Left ventricle myocardium superior (tissue), 1 donor: ENCODE measurements at regions not wholly inside any gene's neighbourhood (a gene's known extent, or its start where the extent isn't known, plus 50 kb on each side); places are given as distances from the start of the nearest gene placed in this dataset.
"Not testable (repeated sequence)": the region's sequence is repeated elsewhere in the genome, so short reads cannot be mapped to it uniquely, and the experiment has no call there.

Source experiments
- ATAC-seq: fragments of 200-7000 bp; cut with Tn5 transposase; one replicate; pipeline ENCODE4 v1.9.1; 2020; ENCODE audit warnings: mild to moderate bottlenecking, moderate library complexity
- DNase-seq: peaks from one replicate; pipeline ENCODE4 v3.0.0-alpha.2; 2020
- intact Hi-C: fragments of 100-400 bp; cut with micrococcal nuclease; formaldehyde crosslinking; loops from one replicate; pipeline ENCODE4 v1.11.0; 2022
- donor health status: DM: no; HTN: yes; CAD: no; lungs with severe emphysema.

DNA sequence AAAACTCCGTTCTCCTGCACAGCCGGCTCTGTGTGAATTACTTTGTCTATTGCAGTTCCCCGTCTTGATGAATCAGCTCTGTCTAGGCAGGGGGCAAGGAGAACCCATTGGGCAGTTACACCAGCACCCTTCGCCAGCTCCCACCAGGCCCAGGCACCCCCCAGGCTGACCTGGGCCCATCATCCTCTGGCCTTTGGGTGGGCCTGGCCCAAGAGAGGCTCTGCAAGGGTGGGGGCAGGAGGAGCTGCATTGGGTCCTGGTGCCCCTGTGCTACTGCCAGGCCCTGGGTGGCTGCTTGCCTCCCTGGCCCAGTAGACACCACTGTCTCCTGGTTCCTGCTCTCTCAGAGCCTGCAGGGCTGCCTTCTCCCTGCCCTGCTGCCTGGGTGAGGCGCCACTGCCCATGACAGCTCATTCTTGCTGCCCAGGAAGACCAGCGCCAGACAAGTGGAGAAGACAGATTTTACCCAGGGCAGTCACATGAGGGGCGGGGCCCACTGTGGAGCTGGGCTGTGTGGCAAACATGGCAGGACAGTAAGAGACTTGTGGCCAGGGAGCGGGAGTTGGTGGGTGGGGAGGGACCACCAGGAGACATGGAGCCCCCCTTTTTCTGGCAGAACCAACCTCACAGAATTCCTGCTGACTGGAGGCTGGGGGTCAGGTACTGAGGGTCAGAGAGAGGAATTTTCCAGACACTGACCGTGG, 67.2 kb downstream of the MRPL36 start:
- intact Hi-C loops: no loop called here
- DNase-seq (no peak), ATAC-seq (no peak)

DNA sequence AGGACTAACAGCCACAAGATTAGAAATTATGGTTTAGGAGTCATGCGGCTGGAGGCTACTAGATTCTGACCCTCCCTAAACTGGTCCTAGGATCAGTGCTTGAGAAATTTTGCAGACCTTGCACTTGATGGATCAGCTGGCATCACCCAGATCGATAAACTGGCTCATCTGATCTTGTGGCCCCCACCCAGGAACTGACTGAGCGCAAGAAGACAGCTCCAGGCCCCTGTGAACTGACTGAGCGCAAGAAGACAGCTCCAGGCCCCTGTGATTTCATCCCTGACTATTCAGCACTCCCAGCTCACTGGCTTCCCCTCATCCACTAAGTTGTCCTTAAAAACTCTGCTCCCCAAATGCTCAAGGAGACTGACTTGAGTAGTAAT, 67.8 kb downstream of the MRPL36 start:
- ATAC-seq, intact Hi-C loops, DNase-seq: not testable (repeated sequence)

DNA sequence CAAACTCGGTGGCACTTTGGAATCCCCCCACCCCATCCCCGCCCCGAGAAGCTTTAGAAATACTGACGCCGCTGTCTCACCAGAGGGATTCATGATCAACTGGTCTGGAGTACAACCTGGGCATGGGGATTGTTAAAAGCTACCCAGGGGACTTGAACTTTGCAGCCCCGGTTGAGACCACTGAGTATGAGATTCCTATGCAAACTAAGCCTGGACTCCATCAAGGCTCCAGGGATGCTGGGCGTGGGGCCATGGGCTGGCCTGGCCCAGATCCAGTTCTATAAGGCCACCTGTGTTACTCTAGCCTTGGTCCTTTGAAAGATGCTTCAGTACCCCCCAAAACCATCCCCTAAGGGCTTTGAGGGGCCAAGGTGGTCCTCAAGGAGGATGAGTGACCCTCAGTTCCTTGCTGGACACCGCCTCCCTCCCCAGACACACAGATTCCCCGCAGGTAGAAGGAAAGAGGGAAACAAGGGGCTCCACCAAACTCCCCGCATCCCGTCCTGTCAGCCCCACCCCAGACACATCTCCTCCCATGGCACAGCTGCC, 68.5 kb downstream of the MRPL36 start:
- ATAC-seq (no peak), DNase-seq (no peak)
- intact Hi-C loops: no loop called here

- DNase-seq: no peak
Measured at GRCh38 chr5:1730487-1730847, 69.2 kb downstream of the MRPL36 start.

DNA sequence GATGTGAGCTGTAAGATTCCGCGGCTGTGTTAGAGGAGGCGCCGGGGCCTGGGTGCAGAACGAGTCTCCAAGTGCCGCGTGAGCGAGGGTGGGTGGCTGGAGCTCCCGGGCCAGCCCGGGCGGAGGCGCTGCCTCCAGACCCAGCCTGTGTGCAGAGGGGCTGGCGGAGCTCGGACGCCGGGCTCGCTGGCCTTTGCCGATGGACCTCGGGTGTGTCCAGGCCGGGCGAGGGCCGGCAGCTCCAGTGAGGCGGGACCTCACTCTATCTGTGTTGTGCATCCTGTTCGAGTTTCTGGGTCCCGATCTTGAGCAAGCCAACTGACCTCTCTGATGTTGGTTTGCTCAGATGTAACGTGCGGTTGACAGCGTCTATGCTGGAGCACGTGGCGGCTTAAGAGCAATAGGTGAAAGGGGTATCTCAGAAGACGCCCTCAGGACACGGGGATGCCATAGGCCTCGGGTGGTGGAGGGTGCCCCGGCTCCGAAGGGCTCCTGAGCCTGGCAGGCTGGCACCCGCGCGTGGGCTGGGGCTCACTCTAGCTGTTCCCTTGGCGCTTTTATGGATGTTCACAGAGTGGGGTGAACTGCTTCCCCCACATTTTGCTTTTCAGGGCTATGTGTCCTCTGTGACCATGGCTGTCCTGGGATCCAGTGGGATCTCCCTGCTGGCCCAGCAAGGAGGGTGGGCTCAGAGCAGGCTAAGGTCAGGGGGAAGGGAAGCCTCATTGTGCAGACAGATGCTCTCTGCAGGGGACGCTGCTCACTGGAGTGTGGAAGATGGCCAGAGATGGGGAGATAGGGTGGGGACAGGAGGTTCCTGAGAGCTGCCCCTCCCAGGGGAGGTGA, 69.8 kb downstream of the MRPL36 start:
- DNase-seq (no peak), ATAC-seq (no peak)
- intact Hi-C loops: no loop called here

More at GRCh38 chr5:1730487-1730847, 69.2 kb downstream of the MRPL36 start:
- ATAC-seq: no peak
- intact Hi-C loops: no loop called here

DNA sequence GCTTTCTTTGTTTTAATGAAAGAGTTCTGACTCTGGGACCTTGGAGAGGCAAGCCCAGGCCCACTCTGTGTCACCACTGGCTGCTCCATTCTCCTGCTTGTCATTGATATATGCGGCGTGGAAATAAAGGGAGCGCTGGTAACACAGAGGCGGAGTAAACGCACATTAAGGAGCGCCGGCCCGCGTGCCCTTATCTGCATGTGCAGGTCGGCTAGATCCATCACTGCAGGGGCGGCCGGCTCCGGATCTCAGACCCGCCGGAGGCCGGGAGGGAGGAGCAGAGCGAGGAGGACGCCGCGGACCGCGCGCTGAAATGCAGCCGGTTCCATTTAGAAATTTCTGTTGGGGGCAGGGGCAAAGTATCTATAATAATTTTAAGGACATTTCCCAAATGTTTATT, 70.8 kb downstream of the MRPL36 start:
- ATAC-seq (no peak), DNase-seq (no peak)
- intact Hi-C loops: no loop called here

DNA sequence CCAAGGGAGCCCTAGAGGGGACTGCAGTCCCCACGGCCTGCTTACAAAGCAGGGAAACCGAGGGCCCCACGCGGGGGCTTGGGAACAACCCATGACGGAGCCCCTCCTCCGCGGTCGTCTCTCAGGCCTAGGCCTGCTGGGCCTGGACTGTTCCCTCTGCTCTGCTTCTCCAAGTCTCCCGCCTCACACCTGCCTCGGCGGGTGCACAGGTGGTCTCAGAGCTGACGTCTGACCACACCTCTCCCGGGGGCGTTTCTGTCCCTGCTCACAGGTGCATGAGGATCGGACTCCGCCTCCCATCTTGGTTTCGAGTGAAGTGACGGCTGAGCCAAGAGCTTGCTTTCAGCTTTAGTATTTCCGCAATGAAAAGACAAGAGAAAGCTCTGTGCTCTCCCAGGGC, 72.1 kb downstream of the MRPL36 start:
- no peak for ATAC-seq
- no peak for DNase-seq
- intact Hi-C loops: no loop called here

DNA sequence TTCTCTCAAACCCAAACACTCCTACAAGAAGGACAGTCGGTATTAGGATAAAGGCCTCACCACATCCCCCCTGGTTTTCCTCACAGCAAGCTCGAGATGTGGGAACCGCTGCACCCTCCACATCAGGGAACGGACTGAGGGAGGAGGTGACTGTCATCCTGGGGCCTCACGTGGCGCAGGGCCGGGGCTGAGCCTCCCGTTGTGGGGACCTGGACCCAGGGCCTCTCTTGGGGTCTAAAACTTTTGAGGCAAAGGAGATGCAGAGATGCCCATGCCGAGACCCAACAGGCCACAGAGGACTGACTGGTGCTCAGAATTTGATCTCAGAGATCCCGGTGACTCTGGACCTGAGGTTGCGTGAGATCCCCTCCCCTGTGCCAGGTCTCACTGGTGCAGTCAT, 72.7 kb downstream of the MRPL36 start:
- DNase-seq: no peak
- intact Hi-C loops: no loop called here

DNA sequence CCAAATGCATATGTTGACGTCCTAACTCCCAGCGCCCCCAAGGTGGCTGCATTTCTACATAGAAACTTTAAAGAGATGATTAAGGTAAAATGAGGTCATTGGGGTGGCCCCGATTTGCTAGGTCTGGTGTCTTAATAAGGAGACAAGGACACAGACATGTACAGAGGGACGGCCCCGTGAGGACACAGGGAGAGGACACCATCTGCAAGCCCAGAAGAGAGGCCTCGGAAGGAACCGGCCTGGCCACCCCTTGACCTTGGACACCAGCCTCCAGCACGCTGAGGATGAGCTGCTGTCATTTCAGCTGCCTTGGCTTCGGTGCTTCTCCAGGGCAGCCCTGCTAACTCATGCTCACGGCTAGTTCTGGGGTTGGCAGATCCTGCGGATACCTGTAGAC, 73.2 kb downstream of the MRPL36 start:
- DNase-seq (no peak), ATAC-seq (no peak)
- intact Hi-C loops: no loop called here

More for the DNA sequence above, 72.7 kb downstream of the MRPL36 start:
- no peak for ATAC-seq

DNA sequence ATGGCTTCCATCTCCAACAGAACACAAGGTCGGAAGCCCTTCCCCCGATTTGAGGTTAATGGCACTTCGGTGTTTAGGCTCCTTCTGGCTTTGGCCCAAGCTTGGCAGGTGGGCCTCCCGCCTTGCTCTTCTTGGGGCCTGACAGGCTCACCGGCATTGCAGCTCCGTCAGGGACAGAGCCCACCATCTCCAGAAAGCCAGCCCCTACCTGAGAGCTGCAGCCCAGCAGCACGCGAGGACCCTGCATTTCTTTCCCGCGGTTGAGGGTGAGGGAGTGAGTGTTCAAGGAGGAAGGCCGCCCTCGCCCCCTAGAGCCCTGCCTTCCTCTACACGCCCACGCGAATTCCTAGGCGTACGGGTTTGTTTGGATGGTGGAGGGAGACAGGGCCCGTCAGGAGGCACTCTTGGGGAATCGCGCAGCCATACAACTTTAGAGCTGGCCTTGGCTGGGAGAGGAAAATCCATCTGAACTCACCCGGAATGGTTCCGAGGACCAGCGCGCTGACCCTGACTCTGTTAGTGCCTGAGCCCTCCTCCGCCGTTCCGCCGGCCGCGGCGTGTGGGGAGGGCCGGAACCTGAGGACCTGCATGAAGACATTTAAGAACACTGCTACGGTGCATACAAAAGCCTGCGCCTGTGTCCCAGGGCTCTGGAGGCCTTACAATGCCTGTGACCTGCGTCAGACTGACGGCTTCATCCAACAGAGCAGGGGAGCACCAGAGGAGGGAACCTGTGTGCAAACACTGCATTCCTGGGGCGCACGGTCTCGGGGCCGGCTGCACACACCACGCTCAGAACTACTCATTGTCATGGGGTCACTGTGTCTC, 73.8 kb downstream of the MRPL36 start:
- intact Hi-C loops: no loop called here
- DNase-seq (no peak), ATAC-seq (no peak)

DNA sequence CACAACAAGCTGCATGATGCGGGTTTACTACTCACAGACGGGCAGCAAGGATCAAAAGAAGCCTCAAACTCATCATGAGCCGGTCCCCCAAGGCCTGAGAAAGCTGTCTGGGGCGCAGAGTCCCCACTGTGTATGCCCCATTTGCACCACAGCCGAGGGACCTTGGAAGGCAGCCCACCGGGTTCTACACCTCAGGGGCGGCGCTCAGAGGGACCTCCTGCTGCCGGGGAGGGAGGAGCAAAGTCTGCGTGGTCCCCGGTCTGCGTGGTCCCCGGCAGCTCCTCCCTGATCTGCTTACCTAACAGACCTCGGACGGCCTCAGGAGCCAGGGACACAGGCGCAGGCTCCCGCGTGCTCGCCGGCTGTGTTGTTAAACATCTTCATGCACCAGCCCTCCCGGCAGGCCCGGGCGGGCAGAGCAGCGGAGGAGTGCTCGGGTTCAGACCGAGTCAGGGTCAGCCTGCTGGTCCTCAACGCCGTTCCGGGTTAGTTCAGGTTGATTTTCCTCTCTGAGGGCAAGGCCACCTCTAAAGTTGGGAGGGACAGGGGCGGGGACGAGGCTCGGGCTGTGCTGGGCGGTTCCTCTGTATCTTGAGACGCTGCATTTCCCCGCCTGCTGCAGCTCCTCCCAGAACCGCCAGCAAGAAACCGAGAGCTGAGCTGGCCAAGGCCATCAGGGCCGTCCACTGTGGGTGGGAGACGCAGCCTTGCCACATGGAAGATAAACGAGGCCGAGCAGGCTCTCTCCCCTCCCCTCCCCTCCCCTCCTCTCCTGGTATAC, 74.6 kb downstream of the MRPL36 start:
- intact Hi-C loops: no loop called here
- ATAC-seq: no peak
- DNase-seq: no peak

GRCh38 chr5:1723957-1724821, 75.4 kb downstream of the MRPL36 start:
- DNase-seq (no peak), ATAC-seq (no peak)
- intact Hi-C loops: no loop called here

DNA sequence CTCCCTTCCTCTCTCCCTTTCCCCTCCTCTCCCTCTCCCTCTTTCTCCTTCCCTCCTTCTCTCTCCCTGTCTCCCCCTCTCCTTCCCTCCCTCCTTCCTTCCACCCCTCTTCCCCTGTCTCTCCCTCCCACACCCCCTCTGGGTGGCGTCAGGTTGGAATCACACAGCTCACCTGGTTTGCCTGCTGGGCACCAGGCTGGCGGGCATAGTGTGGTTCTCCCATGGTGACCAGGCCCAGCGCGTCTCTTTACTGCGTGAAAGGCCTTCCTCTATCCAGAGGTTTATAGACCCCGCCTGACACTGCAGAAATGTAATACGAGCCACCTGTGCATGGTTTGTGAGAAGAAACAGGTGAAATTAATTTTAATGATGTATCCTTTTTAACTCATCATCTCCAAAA, 76.2 kb downstream of the MRPL36 start:
- ATAC-seq (no peak), DNase-seq (no peak)
- intact Hi-C loops: no loop called here

- DNase-seq (no peak), ATAC-seq (no peak)
- intact Hi-C loops: no loop called here
Measured at GRCh38 chr5:1722877-1723276, 76.8 kb downstream of the MRPL36 start.

GRCh38 chr5:1720396-1721110, 79.1 kb downstream of the MRPL36 start:
- ATAC-seq (no peak), DNase-seq (no peak)
- intact Hi-C loops: no loop called here

DNA sequence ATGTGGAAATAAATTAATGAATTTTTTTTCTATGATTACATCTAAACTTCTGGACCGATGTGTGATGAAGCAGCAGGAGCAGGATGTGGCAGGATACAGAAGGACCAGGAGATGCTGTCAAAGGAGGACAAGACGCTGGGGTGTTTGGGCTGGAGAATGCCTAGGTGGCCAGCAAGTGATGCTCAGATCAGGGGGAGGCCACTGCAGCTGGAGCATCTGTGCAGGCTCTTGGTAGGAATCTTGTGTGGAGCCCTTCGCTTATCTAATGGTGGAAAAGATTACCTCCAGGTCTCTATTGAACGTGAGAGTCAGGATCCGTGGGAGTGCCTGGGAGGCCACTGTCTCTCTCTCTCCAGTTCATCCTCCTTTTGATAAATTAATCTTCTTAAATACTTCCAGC, 79.8 kb downstream of the MRPL36 start:
- intact Hi-C loops: no loop called here
- no peak for DNase-seq
- ATAC-seq: no peak

DNA sequence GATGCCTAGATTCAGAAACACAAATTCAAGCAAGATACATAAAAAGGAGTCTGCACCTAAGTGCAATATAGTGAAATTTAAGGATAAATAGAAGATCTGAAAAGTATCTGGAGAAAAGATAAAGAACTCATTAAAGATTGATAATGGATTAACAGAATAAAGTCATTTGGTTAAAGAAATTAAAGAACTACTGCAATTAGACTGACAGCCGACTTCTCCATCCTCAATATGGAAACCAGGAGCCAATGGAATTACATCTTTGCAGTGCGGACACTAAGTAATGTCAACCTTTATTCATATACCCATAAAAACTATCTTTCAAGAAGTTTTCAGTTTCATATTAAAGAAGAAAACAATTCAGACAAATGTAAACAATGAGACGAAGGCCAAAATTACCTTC, 81.0 kb downstream of the MRPL36 start:
- DNase-seq (no peak), ATAC-seq (no peak)
- intact Hi-C loops: no loop called here
